GM21619 (cell line): ENCODE measurements at regions not wholly inside any gene's neighbourhood (a gene's known extent, or its start where the extent isn't known, plus 50 kb on each side); places are given as distances from the start of the nearest gene placed in this dataset.

Experiments used
- ATAC-seq: cut with Tn5 transposase; IDR thresholded peaks from one replicate; pipeline ENCODE4 v1.9.1; 2021; ENCODE audit not compliant: unreplicated experiment

GRCh38 chr9:75397836-75398235 is 309.5 kb downstream of the OSTF1 start:
- no peak for ATAC-seq

DNA sequence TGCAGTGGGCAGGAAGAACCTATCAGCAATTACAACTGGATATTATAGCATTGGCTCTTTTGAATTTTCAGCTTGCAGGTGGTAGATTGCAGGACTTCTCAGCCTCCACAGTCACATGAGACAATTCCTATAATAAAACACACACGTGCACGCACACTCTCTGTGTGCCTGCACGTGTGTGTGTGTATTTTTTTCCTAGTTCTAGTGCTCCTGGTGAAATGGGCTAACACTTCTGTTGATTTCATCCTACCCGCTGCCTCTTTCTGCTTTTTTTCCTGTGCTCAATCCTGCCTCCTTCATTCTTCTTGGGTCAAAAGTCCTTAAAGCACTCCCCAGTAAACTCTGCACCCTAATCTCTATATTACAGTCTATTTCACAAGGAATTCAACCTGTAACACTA is 320.1 kb downstream of the OSTF1 start:
- ATAC-seq, result no peak

GRCh38 chr9:75410405-75410804 is 322.1 kb downstream of the OSTF1 start:
- no peak for ATAC-seq

GRCh38 chr9:75414371-75415160 is 326.3 kb downstream of the OSTF1 start:
- no peak for ATAC-seq

DNA sequence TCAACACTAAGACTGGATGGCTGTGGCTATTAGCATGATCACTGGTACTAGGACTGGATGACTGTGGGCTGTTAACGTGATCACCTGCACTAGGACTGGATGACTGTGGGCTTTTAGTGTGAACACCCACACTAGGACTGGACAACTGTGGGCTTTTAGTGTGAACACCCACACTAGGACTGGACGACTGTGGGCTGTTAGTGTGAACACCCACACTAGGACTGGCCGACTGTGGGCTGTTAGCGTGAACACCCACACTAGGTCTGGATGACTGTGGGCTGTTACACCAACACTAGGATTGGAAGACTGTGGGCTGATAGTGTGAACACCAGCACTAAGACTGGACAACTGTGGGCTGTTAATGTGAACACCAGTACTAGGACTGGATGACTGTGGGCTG is 329.2 kb downstream of the OSTF1 start:
- ATAC-seq, result no peak

- ATAC-seq, result peak; percentile 56
Observed at GRCh38 chr9:75418518-75418917, 330.2 kb downstream of the OSTF1 start.

- no peak for ATAC-seq
Observed at GRCh38 chr9:75422944-75423522, 334.7 kb downstream of the OSTF1 start.

DNA sequence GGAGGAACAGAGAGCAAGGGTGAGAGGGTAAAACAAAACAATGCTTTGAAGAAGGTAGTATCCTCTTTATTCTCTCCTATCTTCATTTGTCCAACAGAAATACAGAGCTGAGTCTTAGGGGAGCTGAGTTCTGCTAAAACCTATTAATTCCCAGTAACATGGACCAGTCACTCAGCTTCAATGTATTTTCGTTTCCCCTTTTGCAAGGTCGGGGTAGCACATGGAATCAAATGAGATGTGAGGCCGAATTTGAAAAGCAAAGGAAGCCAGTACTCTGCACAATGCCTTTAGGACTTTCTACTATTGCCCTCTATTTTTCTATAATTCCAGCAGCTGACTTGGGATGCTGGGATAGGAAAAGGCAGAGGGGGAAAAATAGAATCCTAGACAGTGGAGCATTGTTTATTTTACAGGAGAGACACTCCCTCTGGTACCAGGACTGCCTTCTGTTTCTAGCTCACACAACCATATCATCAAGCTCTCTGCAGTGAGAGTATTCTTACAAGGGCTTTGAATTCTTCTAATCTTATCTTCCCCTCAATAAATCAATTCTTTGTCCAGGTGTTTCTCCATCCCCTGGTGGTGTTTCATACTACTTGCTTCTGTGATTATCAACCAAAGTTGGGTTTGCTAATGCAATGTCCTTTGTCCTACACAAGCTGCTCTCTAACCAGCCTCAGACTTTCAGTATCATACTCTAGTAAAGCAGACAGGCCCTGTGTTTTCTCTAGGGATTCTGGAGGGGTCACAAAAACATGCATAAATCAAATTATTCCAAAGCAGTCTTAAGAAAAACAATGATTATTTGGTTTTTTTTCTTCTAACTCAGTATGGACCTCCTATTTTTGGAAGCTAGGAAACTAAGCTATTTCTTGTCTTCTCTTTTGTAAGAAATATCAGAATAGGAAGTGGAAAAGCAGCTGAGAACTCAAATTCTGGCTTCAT is 341.5 kb downstream of the OSTF1 start:
- no peak for ATAC-seq

- ATAC-seq, result no peak
Observed at GRCh38 chr9:75431375-75431774, 343.1 kb downstream of the OSTF1 start.

GRCh38 chr9:75432386-75432785 is 344.1 kb downstream of the OSTF1 start:
- no peak for ATAC-seq

- no peak for ATAC-seq
Observed at GRCh38 chr9:75432888-75433287, 344.6 kb downstream of the OSTF1 start.

DNA sequence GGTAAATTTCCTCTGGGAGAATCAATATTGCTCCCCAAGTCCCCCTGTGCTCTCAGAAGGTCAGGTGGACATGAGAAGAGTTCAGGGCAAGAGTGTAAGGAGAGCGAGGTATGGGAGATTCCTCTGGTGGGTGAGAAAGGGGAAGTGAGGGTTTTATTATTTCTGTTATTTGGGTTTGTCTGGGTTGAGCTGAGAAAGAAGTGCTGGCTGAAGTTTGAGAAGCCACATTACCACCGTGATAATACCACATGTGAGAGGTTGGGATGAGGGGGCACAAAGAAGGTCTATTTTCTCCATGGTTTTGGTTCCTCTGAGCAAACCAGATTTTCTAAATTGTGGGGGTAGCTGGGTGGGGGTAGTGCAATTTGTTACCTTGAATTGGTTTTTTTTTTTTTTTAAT is 350.4 kb downstream of the OSTF1 start:
- no peak for ATAC-seq

- no peak for ATAC-seq
Observed at GRCh38 chr9:75440914-75441313, 352.6 kb downstream of the OSTF1 start.

DNA sequence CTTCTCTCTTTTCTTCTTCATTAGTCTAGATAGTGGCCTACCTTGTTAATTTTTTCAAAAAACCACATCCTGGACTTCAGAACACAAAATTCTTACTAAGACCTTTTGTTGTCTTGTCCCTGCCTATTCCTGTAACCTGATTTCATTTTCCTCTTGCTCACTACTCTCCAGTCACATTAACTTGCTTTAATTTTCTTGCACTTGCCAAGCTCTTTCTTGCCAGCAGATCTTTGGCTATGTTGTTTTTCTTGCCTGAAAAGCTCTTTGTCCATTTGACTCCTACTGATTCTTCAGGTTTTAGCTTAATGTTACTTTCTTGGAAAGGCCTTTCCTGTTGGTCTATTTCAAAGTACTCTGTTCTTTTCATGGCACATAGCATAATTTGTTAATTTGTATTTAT is 356.8 kb downstream of the OSTF1 start:
- ATAC-seq, result no peak

DNA sequence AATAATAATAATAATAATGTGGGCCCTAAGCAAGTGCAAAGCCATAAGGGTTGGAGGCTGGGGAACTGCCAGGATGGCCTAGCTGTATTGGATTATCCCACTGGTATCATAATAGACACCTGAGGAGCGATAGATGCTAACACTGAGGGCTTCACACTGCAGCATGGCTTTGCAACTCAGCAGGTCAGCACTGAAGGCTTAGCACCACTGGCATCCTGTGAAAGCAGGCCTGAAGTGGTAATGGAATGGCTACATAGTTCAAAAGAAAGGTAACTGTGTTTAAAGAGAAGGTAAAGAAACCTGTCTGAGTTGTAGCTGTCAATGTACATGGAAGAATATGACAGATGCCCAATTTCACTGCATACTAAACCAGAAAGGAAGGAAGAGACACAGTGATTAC is 359.0 kb downstream of the OSTF1 start:
- ATAC-seq, result no peak

- ATAC-seq, result no peak
Observed at GRCh38 chr9:75448281-75448680, 360.0 kb downstream of the OSTF1 start.

GRCh38 chr9:75448955-75449354 is 360.6 kb downstream of the OSTF1 start:
- no peak for ATAC-seq

DNA sequence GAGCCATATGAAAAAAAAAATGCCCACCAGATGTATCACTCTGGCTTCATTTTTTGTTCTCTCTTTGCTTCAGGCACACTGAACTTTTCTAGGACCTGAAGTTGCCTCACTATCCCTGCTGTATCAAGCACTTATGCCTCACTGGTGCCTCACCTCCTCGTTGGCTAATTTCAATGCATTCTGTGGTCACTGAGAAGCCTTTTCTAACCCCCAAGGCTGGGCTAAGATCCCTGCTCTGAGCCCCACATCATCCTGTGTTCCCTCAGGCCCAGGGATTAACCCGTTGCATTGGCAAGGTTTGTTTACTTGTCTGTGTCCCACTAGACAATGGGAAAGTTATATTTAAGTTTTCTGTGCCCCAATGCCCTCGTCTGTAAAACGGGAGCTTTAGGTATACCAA is 362.7 kb downstream of the OSTF1 start:
- ATAC-seq, result no peak

GRCh38 chr9:75451505-75451904 is 363.2 kb downstream of the OSTF1 start:
- no peak for ATAC-seq

GRCh38 chr9:75452512-75452911 is 364.2 kb downstream of the OSTF1 start:
- no peak for ATAC-seq

DNA sequence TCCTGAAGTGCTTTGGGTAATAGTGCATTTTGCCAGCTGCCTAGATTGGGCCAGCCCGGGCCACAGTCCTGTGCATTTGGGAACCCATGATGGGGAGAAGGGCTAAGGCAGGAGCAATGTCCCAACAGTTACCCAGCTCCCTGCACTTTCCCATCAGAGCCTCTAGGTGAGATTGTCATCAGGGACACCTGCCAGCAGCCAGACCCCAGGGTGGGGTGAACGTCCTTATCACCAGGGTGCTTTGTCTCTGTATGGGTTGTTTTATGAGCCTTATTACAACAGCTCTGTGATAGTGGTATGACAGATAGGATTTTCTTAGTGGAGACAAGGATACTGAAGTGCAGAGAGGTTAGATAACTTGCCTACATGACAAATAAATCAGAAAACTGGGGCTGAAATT is 365.7 kb downstream of the OSTF1 start:
- no peak for ATAC-seq

DNA sequence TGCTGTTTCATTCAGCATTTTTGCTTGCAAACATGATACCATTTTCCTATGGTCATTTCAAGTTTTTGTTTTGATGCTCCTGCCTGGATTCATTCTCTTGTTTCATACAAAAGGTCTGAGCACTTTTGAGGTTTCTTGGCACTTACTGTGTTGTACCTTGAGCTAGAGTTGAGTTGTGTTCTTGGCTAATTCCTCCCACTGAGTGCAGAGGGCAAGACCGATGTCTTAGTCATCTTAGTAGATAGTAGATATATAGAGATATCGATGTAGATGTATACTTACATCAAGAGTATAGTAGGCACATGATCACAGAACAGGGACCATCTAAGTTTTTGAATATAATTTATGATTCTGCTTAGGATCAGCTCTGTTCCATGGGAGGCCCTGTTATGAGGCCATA is 366.6 kb downstream of the OSTF1 start:
- ATAC-seq, result no peak
